CD14-positive monocyte (primary cell): ENCODE measurements at regions not wholly inside any gene's neighbourhood (a gene's known extent, or its start where the extent isn't known, plus 50 kb on each side); places are given as distances from the start of the nearest gene placed in this dataset.

Source experiments
- DNase-seq, 3 donors: peaks; one replicate each; pipeline ENCODE4 v3.0.0-alpha.2; 2011 to 2022
- H2AFZ ChIP-seq: 2 replicates; pipeline ENCODE4 v1.6.0; 2012; ENCODE audit warnings: mild to moderate bottlenecking, low read depth, low read length, inconsistent platforms; ENCODE audit not compliant: insufficient read depth, poor library complexity, severe bottlenecking
- H3K27ac ChIP-seq, 2 donors: 1 replicate in 1 of 2; 2 replicates in 1 of 2; pipeline ENCODE4 v1.5.1; 2012 to 2013; ENCODE audit warnings: low read length in 2 of 2, control low read depth in 1 of 2, inconsistent platforms in 1 of 2, low read depth in 1 of 2, mild to moderate bottlenecking in 1 of 2
- H3K27me3 ChIP-seq, 2 donors: one replicate each; pipeline versions ENCODE4 v1.6.0 to v1.6.1; 2011 to 2013; ENCODE audit warnings: low read length in 2 of 2; ENCODE audit not compliant: control insufficient read depth in 2 of 2, insufficient read depth in 2 of 2
- H3K36me3 ChIP-seq, 2 donors: replicated peaks in 1 of 2; 1 replicate in 1 of 2; 2 replicates in 1 of 2; pipeline versions ENCODE4 v1.5.1 to v1.6.1; 2012 to 2013; ENCODE audit warnings: low read length in 2 of 2, control low read depth in 1 of 2, inconsistent platforms in 1 of 2, mild to moderate bottlenecking in 1 of 2; ENCODE audit not compliant: insufficient read depth in 2 of 2, control insufficient read depth in 1 of 2
- H3K4me1 ChIP-seq, 2 donors: 1 replicate in 1 of 2; 2 replicates in 1 of 2; pipeline versions ENCODE4 v1.5.1 to v1.6.1; 2012 to 2013; ENCODE audit warnings: low read length in 2 of 2, control low read depth in 1 of 2, inconsistent platforms in 1 of 2, mild to moderate bottlenecking in 1 of 2, moderate library complexity in 1 of 2; ENCODE audit not compliant: insufficient read depth in 2 of 2, control insufficient read depth in 1 of 2
- H3K4me2 ChIP-seq: replicated peaks from 2 replicates; pipeline ENCODE3; 2012; ENCODE audit warnings: low read length, moderate library complexity, mild to moderate bottlenecking; ENCODE audit not compliant: poor library complexity, severe bottlenecking; ENCODE audit errors: extremely low read depth
- H3K4me3 ChIP-seq, 3 experiments: fragments of 200-600 bp in 1 of 3; sonication (generic) in 1 of 3; replicated peaks in 1 of 3; 1 replicate in 2 of 3; 2 replicates in 1 of 3; pipeline ENCODE4 v1.5.1; 2011 to 2013; ENCODE audit warnings: low read length in 3 of 3, mild to moderate bottlenecking in 3 of 3, control low read depth in 2 of 3, low read depth in 2 of 3, inconsistent platforms in 1 of 3, moderate library complexity in 1 of 3
- H3K79me2 ChIP-seq: 2 replicates; pipeline ENCODE4 v1.6.0; 2012; ENCODE audit warnings: mild to moderate bottlenecking, control low read depth, inconsistent platforms, low read length, moderate library complexity; ENCODE audit not compliant: insufficient read depth
- H3K9ac ChIP-seq: 2 replicates; pipeline ENCODE4 v1.6.0; 2017; ENCODE audit warnings: low read length, mild to moderate bottlenecking; ENCODE audit not compliant: insufficient read depth, poor library complexity, severe bottlenecking
- H3K9me3 ChIP-seq, 2 donors: replicated peaks in 1 of 2; 1 replicate in 1 of 2; 2 replicates in 1 of 2; pipeline versions ENCODE4 v1.5.1 to v1.6.1; 2012 to 2013; ENCODE audit warnings: low read length in 2 of 2, control low read depth in 1 of 2; ENCODE audit not compliant: control insufficient read depth in 1 of 2, insufficient read depth in 1 of 2
- H4K20me1 ChIP-seq: 2 replicates; pipeline ENCODE4 v1.6.0; 2012; ENCODE audit warnings: mild to moderate bottlenecking, low read length, control low read depth, moderate library complexity; ENCODE audit not compliant: insufficient read depth
- H3K27ac Mint-ChIP-seq, 7 donors: one replicate each; pipeline ENCODE4 v1.8.0; 2020; ENCODE audit warnings: mild to moderate bottlenecking in 7 of 7, mixed read lengths in 7 of 7, moderate library complexity in 6 of 7, inconsistent platforms in 2 of 7
- H3K27me3 Mint-ChIP-seq, 3 donors: one replicate each; pipeline ENCODE4 v1.8.0; 2021 to 2022; ENCODE audit warnings: low read depth in 3 of 3, mild to moderate bottlenecking in 3 of 3, mixed read lengths in 3 of 3, moderate library complexity in 3 of 3, inconsistent platforms in 1 of 3
- H3K36me3 Mint-ChIP-seq, 2 donors: one replicate each; pipeline ENCODE4 v1.8.0; 2020; ENCODE audit warnings: mixed read lengths in 2 of 2, inconsistent platforms in 1 of 2, mild to moderate bottlenecking in 1 of 2
- H3K4me1 Mint-ChIP-seq: one replicate; pipeline ENCODE4 v1.8.0; 2020; ENCODE audit warnings: mild to moderate bottlenecking, mixed read lengths
- H3K4me3 Mint-ChIP-seq, 2 donors: one replicate each; pipeline ENCODE4 v1.8.0; 2020; ENCODE audit warnings: mild to moderate bottlenecking in 2 of 2, mixed read lengths in 2 of 2, moderate library complexity in 1 of 2
- H3K9me3 Mint-ChIP-seq, 7 donors: one replicate each; pipeline ENCODE4 v1.8.0; 2020 to 2022; ENCODE audit warnings: mixed read lengths in 7 of 7, mild to moderate bottlenecking in 6 of 7, moderate library complexity in 6 of 7, inconsistent platforms in 2 of 7
- CTCF ChIP-seq: fragments of 200-600 bp; IDR thresholded peaks from one replicate; pipeline ENCODE4 v1.8.0; 2022; ENCODE audit warnings: antibody characterized with exemption, mild to moderate bottlenecking
- WGBS: methylation state at CpG from one replicate; pipeline ENCODE4 v1.1.5; 2013; ENCODE audit warnings: missing lambda C conversion rate; ENCODE audit not compliant: insufficient coverage; 5-methylcytosine and 5-hydroxymethylcytosine counted together
- intact Hi-C, 2 donors: fragments of 100-400 bp; cut with micrococcal nuclease; formaldehyde crosslinking; loops; one replicate each; pipeline versions ENCODE4 v1.15.0 to v1.15.1; 2023

GRCh38 chr6:33959329-33959651 is 155.5 kb upstream of the MLN start:
- Histone ChIP-seq H4K20me1 (no peaks in the 10 kb centered on the region), H3K27me3 (no peaks in the 10 kb centered on the region), H3K36me3 (no peaks in the 10 kb centered on the region), H3K4me2 (no peak overlapping the region), H3K27ac (no peak overlapping the region), H2AFZ (no peak overlapping the region), H3K9me3 (no peaks in the 10 kb centered on the region), H3K4me3 (no peak overlapping the region), H3K4me1 (no peaks in the 10 kb centered on the region), H3K9ac (no peak overlapping the region), H3K79me2 (no peaks in the 10 kb centered on the region)
- DNase-seq, result no peak
- H3K4me3 Mint-ChIP-seq, result no peak overlapping the region
- no peak overlapping the region for H3K27ac Mint-ChIP-seq
- peaks cover 0 to 7% (median 0%) of the 10 kb centered on the region in 7 donors for H3K9me3 Mint-ChIP-seq
- intact Hi-C loops, result no loop called here
- no peak for TF ChIP-seq CTCF
- WGBS, result 100% methylated on average over 1 of the region's 2 CpGs
- no peaks in the 10 kb centered on the region for H3K36me3 Mint-ChIP-seq
- peaks cover 2 to 5% (median 3%) of the 10 kb centered on the region in 3 donors for H3K27me3 Mint-ChIP-seq
- H3K4me1 Mint-ChIP-seq, result no peaks in the 10 kb centered on the region

- Histone ChIP-seq H4K20me1 (no peaks in the 10 kb centered on the region), H3K36me3 (no peaks in the 10 kb centered on the region), H3K27ac (no peak overlapping the region), H3K4me3 (no peak overlapping the region), H3K4me2 (no peak overlapping the region), H3K79me2 (no peaks in the 10 kb centered on the region), H2AFZ (no peak overlapping the region), H3K27me3 (no peaks in the 10 kb centered on the region), H3K4me1 (no peaks in the 10 kb centered on the region), H3K9ac (no peak overlapping the region), H3K9me3 (no peaks in the 10 kb centered on the region)
- intact Hi-C loops, result no loop called here
- WGBS, result 59% methylated on average over 13 of the region's 14 CpGs
- DNase-seq, result no peak
- Mint-ChIP-seq H3K27ac (no peak overlapping the region), H3K27me3 (peaks cover 2 to 3% (median 2%) of the 10 kb centered on the region in 3 donors), H3K4me1 (no peaks in the 10 kb centered on the region), H3K4me3 (no peak overlapping the region), H3K36me3 (no peaks in the 10 kb centered on the region), H3K9me3 (peaks cover 0 to 2% (median 0%) of the 10 kb centered on the region in 7 donors)
- no peak for TF ChIP-seq CTCF
Measured at GRCh38 chr6:33958526-33959328, 154.9 kb upstream of the MLN start.
